ENCODE measurements at regions not wholly inside any gene's neighbourhood (a gene's known extent, or its start where the extent isn't known, plus 50 kb on each side); places are given as distances from the start of the nearest gene placed in this dataset.

DNA sequence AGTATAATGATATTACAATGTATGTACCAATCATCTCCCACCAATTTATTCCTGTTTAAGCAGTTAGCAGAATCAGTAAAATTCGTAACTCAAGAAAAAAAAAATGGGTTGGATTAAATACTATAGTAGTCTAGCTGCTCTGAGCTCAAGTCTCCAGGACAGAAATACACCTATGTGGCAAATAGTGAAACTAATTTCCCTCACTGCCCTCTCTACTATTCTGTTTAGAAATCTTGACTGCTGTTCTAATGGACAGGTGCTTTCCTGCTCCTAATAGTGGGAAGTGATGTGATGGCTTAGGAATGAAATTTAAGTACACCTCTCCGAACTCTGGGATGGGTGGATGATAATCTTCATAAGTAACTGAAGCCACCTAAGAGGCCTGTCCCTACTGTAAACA, 175.7 kb downstream of the KCNJ2 start:
- Histone ChIP-seq H3K27me3 (replicated peaks; ENCODE audit: control insufficient read depth, insufficient read depth, low read length) (no peaks in the 10 kb centered on the region), H3K36me3 (ENCODE audit: control insufficient read depth, insufficient read depth, low read length) (no peaks in the 10 kb centered on the region), H3K4me3 (replicated peaks; ENCODE audit: low read depth, low read length) (no peak overlapping the region)
- TF ChIP-seq, protein P1, sequence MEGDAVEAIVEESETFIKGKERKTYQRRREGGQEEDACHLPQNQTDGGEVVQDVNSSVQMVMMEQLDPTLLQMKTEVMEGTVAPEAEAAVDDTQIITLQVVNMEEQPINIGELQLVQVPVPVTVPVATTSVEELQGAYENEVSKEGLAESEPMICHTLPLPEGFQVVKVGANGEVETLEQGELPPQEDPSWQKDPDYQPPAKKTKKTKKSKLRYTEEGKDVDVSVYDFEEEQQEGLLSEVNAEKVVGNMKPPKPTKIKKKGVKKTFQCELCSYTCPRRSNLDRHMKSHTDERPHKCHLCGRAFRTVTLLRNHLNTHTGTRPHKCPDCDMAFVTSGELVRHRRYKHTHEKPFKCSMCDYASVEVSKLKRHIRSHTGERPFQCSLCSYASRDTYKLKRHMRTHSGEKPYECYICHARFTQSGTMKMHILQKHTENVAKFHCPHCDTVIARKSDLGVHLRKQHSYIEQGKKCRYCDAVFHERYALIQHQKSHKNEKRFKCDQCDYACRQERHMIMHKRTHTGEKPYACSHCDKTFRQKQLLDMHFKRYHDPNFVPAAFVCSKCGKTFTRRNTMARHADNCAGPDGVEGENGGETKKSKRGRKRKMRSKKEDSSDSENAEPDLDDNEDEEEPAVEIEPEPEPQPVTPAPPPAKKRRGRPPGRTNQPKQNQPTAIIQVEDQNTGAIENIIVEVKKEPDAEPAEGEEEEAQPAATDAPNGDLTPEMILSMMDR (IDR thresholded peaks at IDR 0.05; ENCODE audit: insufficient read depth, low read length, poor library complexity, severe bottlenecking): no peak
- no peak for DNase-seq (ENCODE audit: extremely low read depth, insufficient read length)

DNA sequence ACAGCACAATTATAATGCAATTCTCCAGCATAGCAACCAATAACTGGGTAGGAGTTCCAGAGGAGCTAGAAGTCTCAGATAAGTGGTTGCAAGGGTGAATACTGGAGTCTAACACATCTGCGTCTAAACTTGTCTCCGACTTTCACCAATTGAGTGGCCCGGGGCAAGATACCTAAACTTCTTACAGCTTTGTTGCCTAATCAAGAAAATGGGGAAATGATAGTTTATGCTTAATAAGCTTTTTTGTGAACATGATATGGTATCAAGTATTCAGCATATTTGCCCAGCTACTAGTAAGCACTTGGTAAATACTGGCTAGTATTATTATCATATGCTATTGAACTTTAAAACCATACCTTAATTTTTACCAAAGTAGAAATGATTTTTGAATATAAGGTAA, 183.5 kb downstream of the KCNJ2 start:
- DNase-seq (ENCODE audit: extremely low read depth, insufficient read length): no peak
- Histone ChIP-seq H3K4me3 (replicated peaks; ENCODE audit: low read depth, low read length) (no peak overlapping the region), H3K27me3 (replicated peaks; ENCODE audit: control insufficient read depth, insufficient read depth, low read length) (no peaks in the 10 kb centered on the region), H3K36me3 (ENCODE audit: control insufficient read depth, insufficient read depth, low read length) (no peaks in the 10 kb centered on the region)
- TF ChIP-seq, protein P1 (IDR thresholded peaks at IDR 0.05; ENCODE audit: insufficient read depth, low read length, poor library complexity, severe bottlenecking): no peak

DNA sequence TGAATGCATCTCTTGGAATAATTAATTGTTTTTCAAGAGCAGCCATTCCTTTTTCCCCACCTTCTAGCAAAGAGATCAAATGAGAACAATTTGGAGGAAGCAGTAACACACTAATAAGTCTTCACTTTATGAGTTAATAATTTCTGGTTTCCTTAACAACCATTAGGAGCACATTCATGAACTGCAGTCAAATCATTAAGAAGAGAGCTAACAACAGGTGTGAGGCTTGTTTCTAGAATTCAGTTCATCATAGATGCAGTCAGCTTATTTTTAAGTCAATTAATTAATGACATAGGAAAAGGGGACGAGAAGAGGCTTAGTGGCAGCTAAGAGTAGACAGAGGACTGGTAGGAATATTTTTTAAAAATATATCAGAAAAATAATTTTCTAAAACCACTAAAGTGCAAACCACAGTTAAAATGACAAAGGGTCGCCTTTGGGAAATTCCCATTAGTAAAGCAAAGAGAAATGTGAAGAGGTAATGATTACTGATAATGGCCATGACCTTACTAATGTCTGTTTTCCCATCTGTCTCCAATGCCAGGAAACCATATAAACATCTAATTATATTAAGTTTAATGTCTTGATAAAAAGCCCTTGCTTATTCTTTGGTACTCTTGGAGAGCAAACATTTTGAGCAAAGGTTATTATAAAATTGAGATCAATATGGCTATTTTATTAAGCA, 184.2 kb downstream of the KCNJ2 start:
- Histone ChIP-seq H3K4me3 (replicated peaks; ENCODE audit: low read depth, low read length) (no peak overlapping the region), H3K27me3 (replicated peaks; ENCODE audit: control insufficient read depth, insufficient read depth, low read length) (no peaks in the 10 kb centered on the region), H3K36me3 (ENCODE audit: control insufficient read depth, insufficient read depth, low read length) (no peaks in the 10 kb centered on the region)
- TF ChIP-seq, protein P1 (IDR thresholded peaks at IDR 0.05; ENCODE audit: insufficient read depth, low read length, poor library complexity, severe bottlenecking): no peak
- DNase-seq (ENCODE audit: extremely low read depth, insufficient read length): no peak

DNA sequence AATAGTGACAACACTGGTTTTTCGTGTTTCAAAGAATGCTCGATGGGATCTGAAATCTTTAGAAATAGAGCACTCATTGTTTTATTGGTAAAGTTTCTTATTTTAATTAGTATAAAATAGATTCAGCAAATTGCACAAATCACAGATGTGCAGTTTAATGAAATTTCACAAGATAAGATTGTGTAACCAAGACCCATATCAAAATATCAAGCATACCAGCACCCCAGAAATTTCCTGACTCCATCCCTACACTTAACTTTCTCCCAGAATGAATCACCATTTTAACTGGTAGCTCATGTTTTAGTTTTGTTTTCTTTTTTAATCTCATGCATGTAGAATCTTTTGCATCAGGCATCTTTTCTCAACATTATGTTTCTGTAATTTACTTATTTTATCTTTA, 185.9 kb downstream of the KCNJ2 start:
- Histone ChIP-seq H3K4me3 (replicated peaks; ENCODE audit: low read depth, low read length) (no peak overlapping the region), H3K36me3 (ENCODE audit: control insufficient read depth, insufficient read depth, low read length) (no peaks in the 10 kb centered on the region), H3K27me3 (replicated peaks; ENCODE audit: control insufficient read depth, insufficient read depth, low read length) (no peaks in the 10 kb centered on the region)
- DNase-seq (ENCODE audit: extremely low read depth, insufficient read length): no peak
- TF ChIP-seq, protein P1 (IDR thresholded peaks at IDR 0.05; ENCODE audit: insufficient read depth, low read length, poor library complexity, severe bottlenecking): no peak

DNA sequence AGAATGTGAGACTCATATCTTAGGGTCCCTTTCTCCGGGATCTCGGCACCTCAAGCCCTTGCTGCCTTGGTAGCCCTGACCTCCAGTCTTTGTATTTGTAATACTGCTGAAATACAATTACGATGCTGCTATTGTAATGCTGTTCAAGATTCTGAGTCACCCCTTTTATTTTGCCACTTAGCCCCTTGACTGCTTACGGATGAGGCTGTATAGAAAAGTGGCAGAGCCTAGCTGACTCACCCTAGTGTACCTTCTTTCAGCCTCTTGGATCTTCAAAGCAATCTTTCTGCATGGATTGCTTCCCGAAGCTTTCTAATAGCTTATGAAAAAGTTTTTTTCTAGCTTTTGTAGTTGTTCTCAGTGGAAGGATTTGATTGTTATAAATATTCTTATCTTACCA, 187.9 kb downstream of the KCNJ2 start:
- no peak overlapping the region for H3K4me3 ChIP-seq (replicated peaks; ENCODE audit: low read depth, low read length)
- DNase-seq (ENCODE audit: extremely low read depth, insufficient read length): no peak
- TF ChIP-seq, protein P1 (IDR thresholded peaks at IDR 0.05; ENCODE audit: insufficient read depth, low read length, poor library complexity, severe bottlenecking): no peak
- H3K27me3 ChIP-seq (replicated peaks; ENCODE audit: control insufficient read depth, insufficient read depth, low read length): no peaks in the 10 kb centered on the region
- H3K36me3 ChIP-seq (ENCODE audit: control insufficient read depth, insufficient read depth, low read length): no peaks in the 10 kb centered on the region

Data from GM06990 (cell line).